Stimulated activated naive CD8-positive, alpha-beta T cell treated with anti-CD3 and anti-CD28 coated beads, Interleukin-15, Interleukin-2, amounts not matched to agents 100 ng/mL and 50 ng/mL, for 24 hours (primary cell): ENCODE measurements at regions not wholly inside any gene's neighbourhood (a gene's known extent, or its start where the extent isn't known, plus 50 kb on each side); places are given as distances from the start of the nearest gene placed in this dataset.

Experiments
- H3K27ac Mint-ChIP-seq: one replicate; pipeline ENCODE4 v1.8.0; 2021; ENCODE audit warnings: mild to moderate bottlenecking, mixed read lengths
- H3K27me3 Mint-ChIP-seq: one replicate; pipeline ENCODE4 v1.8.0; 2021; ENCODE audit warnings: mixed read lengths
- H3K36me3 Mint-ChIP-seq: one replicate; pipeline ENCODE4 v1.8.0; 2021; ENCODE audit warnings: low read depth, mixed read lengths
- H3K4me1 Mint-ChIP-seq: one replicate; pipeline ENCODE4 v1.8.0; 2021; ENCODE audit warnings: low read depth, mixed read lengths
- H3K4me3 Mint-ChIP-seq: one replicate; pipeline ENCODE4 v1.8.0; 2021; ENCODE audit warnings: mild to moderate bottlenecking, mixed read lengths
- H3K9me3 Mint-ChIP-seq: one replicate; pipeline ENCODE4 v1.8.0; 2021; ENCODE audit warnings: mixed read lengths

- Mint-ChIP-seq H3K27me3 (no peaks in the 10 kb centered on the region), H3K36me3 (no peaks in the 10 kb centered on the region), H3K9me3 (no peaks in the 10 kb centered on the region), H3K4me1 (peaks cover 11% of the 10 kb centered on the region), H3K27ac (no peak overlapping the region), H3K4me3 (no peak overlapping the region)
Observed at GRCh38 chr18:46422552-46423055, 234.4 kb downstream of the LOXHD1 start.

- H3K36me3 Mint-ChIP-seq, result no peaks in the 10 kb centered on the region
- no peak overlapping the region for H3K4me3 Mint-ChIP-seq
- no peaks in the 10 kb centered on the region for H3K27me3 Mint-ChIP-seq
- H3K4me1 Mint-ChIP-seq, result peaks cover 11% of the 10 kb centered on the region
- H3K27ac Mint-ChIP-seq, result no peak overlapping the region
- H3K9me3 Mint-ChIP-seq, result no peaks in the 10 kb centered on the region
Observed at GRCh38 chr18:46423226-46423805, 233.7 kb downstream of the LOXHD1 start.

- Mint-ChIP-seq H3K4me3 (no peak overlapping the region), H3K27ac (no peak overlapping the region), H3K4me1 (no peaks in the 10 kb centered on the region), H3K27me3 (no peaks in the 10 kb centered on the region), H3K36me3 (no peaks in the 10 kb centered on the region), H3K9me3 (no peaks in the 10 kb centered on the region)
Observed at GRCh38 chr18:46424898-46425297, 232.1 kb downstream of the LOXHD1 start.

GRCh38 chr18:46425511-46425910, 231.5 kb downstream of the LOXHD1 start:
- Mint-ChIP-seq H3K36me3 (no peaks in the 10 kb centered on the region), H3K4me3 (no peak overlapping the region), H3K27ac (no peak overlapping the region), H3K27me3 (no peaks in the 10 kb centered on the region), H3K9me3 (no peaks in the 10 kb centered on the region), H3K4me1 (no peaks in the 10 kb centered on the region)

- H3K4me1 Mint-ChIP-seq, result no peaks in the 10 kb centered on the region
- H3K27me3 Mint-ChIP-seq, result no peaks in the 10 kb centered on the region
- H3K9me3 Mint-ChIP-seq, result no peaks in the 10 kb centered on the region
- H3K27ac Mint-ChIP-seq, result no peak overlapping the region
- no peaks in the 10 kb centered on the region for H3K36me3 Mint-ChIP-seq
- H3K4me3 Mint-ChIP-seq, result no peak overlapping the region
Observed at GRCh38 chr18:46426021-46426678, 230.9 kb downstream of the LOXHD1 start.

- H3K4me3 Mint-ChIP-seq, result no peak overlapping the region
- no peaks in the 10 kb centered on the region for H3K36me3 Mint-ChIP-seq
- H3K4me1 Mint-ChIP-seq, result no peaks in the 10 kb centered on the region
- H3K27ac Mint-ChIP-seq, result no peak overlapping the region
- H3K27me3 Mint-ChIP-seq, result no peaks in the 10 kb centered on the region
- no peaks in the 10 kb centered on the region for H3K9me3 Mint-ChIP-seq
Observed at GRCh38 chr18:46426679-46427047, 230.4 kb downstream of the LOXHD1 start.
